HG03521 (cell line): ENCODE measurements at regions not wholly inside any gene's neighbourhood (a gene's known extent, or its start where the extent isn't known, plus 50 kb on each side); places are given as distances from the start of the nearest gene placed in this dataset.
"Not testable (repeated sequence)": the region's sequence is repeated elsewhere in the genome, so short reads cannot be mapped to it uniquely, and the experiment has no call there.

ENCODE experiments used
- ATAC-seq: cut with Tn5 transposase; IDR thresholded peaks from one replicate; pipeline ENCODE4 v1.9.1; 2021; ENCODE audit warnings: mild to moderate bottlenecking, moderate library complexity; ENCODE audit not compliant: unreplicated experiment

- no peak for ATAC-seq
Measured at GRCh38 chr14:87030197-87030596, 962.8 kb downstream of the GALC start.

- not testable (repeated sequence) for ATAC-seq
Measured at GRCh38 chr14:87020106-87020505, 972.9 kb downstream of the GALC start.

GRCh38 chr14:87018294-87018693 is 974.7 kb downstream of the GALC start:
- ATAC-seq: no peak

DNA sequence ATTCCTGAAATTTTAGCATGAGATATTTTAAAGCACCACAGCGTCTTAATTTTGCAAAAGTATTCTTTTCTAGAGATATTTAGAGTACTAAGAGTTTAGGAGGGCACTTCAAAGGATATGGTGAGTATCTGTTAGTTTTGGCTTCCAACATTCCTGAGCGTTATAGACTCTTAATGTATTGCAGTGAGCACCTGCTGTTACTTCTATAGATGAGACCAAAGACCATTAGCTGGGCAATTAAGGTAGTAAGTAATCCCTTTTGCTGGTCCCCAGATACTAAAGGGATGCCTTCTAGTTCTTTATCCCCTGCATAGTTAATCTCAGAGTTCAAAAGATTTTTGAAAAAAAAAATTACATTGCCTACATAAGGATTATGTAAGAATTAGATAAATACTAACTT is 975.6 kb downstream of the GALC start:
- ATAC-seq: no peak

DNA sequence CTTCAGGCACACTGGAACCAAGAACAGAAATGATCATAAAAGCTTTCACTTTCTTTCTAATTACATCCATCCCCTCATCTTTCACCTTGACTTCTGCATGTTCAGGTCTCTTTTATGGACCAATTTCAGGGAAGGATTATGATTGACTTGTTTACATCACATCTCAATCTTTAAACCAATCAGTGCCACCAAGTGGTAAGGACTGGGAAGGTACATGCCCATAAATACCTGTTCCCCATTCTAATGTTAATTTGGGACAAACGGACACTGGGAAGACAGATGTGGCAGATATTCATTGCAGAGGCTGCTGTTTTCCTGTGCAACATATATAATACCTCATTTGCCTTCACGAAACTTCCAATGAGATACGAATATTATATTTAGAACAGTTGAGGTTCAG is 978.1 kb downstream of the GALC start:
- no peak for ATAC-seq

- ATAC-seq: no peak
Measured at GRCh38 chr14:87013583-87013982, 979.4 kb downstream of the GALC start.

DNA sequence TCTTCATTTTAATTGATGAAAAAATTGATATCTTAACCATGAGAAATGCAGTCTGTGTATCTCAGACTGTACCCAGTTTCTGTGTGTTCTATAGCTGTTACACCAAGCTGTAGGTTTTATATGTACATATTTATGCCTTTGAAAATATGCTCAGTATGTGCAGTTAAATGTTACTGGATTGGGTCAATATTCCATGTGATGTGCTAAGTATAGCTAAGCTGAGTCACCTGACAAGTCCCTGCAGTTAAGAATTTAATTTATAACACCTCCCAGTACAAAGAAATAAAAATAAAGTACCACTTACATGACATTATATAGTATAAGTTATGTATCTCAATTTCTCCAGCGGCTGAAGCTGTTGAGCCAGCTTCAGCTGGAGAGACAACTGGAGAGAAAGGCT is 984.0 kb downstream of the GALC start:
- ATAC-seq: no peak

DNA sequence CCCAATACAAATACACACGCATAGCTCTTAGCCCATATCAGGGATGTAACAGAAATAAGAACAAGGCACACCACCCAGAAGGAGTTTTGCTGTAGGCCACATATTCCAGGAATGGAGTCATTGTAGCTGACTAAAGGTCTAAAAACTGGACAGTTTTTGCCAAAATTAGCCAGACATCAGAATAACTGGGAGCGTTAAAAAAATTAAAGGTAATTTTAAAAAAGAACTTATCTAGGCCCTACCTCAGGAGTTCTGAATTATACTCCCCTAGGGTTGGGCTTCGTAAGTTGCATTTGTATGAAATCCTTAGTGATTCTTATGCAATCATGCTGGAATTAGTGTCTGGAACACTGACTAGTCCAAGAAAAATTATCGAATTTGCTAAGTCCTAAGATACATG is 987.7 kb downstream of the GALC start:
- ATAC-seq: no peak

GRCh38 chr14:87002776-87003175 is 990.2 kb downstream of the GALC start:
- ATAC-seq: no peak

DNA sequence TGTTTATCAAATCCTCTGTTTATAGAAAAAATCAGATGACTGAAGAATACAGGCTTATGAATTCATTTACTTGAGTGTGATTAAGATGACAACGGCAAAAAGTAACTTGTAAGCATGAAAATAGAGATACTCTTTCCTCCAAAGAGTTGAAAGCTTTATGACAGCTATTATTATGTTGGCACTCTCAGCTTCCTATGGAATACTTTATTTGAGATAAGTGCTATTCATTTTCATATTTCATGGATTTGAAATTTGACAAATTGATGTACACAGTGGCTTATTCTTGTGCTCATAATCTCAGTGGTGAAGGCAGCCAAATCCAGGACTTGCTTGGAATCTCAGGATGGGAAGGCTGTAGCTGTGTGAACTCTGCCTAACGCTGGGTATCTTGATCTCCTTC is 991.6 kb downstream of the GALC start:
- no peak for ATAC-seq

GRCh38 chr14:87000081-87000480 is 992.9 kb downstream of the GALC start:
- ATAC-seq: no peak

GRCh38 chr14:86999036-86999435 is 993.9 kb downstream of the GALC start:
- no peak for ATAC-seq

- ATAC-seq: no peak
Measured at GRCh38 chr14:86997271-86997670, 995.7 kb downstream of the GALC start.

DNA sequence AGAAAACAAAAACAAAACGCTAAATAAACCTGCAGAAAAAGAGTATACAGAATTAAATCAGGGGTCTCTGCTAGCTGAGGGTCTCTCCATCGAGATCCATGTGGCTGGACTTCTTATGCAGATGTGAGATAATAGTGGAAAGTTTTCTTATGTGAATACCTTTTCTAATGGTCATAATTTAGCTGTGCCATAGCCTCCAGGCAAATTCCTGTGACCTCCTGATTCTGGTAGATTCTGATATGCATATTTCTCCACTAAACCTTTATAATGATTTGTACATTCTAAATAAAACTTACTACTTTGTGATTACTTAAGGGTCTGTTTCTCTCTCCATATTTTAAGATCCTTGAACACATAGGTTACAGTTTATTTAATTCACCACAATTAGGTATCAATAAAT is 1002.6 kb downstream of the GALC start:
- ATAC-seq: no peak

DNA sequence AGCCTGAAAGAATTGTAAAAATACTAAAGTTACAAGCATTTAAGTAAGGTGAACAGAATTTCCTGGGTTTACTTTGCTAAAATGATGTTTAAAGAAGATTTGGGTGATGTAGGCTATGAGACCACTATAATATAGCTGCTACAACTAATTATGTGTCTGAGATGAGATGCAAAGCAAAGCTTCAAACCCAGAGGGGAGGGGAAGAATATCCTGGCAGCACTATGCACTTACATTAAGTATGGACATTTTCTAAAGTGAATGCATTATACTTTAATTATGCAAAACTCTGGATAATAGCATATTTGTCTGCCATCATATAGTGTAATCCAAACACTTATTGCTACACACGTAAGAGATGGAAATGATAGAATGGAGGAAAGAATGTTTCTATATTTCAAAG is 1003.7 kb downstream of the GALC start:
- ATAC-seq: no peak

DNA sequence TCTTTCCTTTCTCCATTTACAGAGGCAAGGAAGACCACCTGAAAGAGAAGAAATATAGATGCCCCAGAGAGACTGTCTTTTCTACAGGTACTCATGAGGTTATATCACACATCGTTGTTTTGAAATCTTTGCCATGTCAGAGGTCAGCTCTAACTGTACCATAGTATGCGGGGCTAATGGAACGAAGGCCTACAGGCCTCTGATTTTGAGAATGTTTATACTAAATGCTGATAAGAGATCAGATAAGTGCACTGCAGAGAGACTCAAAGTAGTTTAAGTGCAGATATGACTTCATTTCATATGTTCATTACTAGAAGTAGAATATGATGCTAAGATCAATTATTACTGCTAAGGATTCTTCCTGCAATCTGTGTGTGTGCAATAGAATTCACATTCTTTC is 1005.0 kb downstream of the GALC start:
- ATAC-seq: no peak

DNA sequence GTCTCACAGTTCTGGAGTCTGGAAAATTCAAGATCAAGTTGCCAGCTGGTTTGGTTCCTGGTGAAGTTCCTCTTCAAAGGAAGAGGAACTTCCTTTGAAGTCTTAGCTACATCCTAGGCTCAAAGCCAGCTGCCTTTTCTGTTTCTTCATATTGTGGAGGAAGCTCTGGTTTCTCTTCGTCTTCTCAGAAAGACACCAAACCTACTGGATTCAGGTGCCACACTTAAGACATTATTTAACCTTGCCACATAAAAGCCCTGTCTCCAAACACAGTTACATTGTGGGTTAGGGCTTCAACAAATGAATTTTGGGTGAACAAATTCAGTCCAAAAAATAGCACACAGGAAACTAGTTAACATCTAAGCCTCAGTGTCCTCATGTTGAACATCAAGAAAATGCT is 1019.8 kb downstream of the GALC start:
- ATAC-seq: no peak

- ATAC-seq: no peak
Measured at GRCh38 chr14:86971292-86971691, 1021.7 kb downstream of the GALC start.

DNA sequence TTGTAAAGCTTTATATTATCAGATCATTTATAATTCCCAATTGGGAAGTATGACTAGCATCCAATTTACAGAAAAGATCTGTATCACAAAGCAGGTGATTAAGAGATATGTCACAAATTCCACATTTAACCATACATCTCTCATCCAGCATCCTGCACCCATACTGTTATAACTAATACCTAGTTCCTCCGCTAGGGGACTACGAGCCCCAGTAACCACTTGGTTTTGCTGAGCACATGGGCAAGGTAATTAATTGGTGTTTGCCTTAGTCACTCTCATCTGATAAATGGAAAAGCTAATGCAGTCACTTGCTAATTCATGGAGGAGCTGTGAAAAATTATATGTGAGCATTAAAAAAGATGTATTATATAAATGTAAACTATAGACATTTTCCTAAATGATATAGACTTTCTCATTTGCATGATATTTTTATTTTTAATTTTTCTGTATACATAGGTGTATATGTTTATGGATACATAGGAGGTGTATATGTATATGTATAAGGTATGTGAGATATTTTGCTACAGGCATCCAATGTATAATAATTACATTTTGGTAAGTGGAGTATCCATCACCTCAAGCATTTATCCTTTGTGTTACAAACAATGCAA is 1031.8 kb downstream of the GALC start:
- no peak for ATAC-seq

DNA sequence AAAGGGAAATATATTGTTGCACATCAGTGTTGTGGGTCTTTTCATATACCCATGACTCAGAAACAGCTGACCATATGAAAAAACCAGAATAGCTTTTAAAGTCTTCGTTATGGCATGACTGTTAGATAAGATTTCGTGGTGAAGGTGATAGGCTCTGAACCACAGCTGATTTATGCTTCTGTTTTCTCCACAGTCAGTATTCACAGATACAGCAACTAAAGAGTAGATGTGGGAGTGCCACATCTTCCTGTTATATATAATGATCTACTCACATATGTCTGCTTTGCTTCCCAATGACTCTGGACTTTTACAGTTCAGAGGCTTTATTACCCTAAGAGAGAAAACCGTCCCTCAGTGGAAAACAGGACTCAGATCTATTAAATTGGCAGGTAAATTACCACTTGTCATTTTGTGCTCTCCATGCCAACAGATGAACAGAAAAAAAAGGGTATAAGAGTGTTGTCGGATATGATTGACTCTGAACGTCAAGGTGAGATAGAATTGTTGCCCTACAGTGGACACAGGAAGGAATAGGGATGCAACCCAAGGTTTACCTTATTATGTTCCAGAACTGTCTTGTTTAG is 1037.1 kb downstream of the GALC start:
- no peak for ATAC-seq

DNA sequence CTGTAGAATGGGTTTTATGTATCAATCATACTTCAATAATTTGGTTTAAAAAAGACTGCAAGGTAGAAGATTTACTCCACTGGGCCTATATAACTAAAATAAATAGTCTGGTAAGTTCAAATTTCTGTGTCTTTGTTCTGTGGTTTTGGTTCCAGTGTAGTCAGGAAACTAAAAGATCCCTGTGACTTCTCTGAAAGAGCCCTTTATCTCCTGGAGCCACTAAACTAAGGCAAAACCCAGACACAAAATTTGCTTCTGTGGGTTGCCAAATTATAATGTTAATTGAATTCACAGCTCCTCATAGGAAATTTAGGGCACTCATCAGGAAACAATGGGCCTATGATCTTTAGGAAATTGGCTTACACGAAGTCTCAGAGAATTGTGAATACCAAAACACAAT is 1038.4 kb downstream of the GALC start:
- no peak for ATAC-seq

- no peak for ATAC-seq
Measured at GRCh38 chr14:86946446-86946845, 1046.5 kb downstream of the GALC start.

DNA sequence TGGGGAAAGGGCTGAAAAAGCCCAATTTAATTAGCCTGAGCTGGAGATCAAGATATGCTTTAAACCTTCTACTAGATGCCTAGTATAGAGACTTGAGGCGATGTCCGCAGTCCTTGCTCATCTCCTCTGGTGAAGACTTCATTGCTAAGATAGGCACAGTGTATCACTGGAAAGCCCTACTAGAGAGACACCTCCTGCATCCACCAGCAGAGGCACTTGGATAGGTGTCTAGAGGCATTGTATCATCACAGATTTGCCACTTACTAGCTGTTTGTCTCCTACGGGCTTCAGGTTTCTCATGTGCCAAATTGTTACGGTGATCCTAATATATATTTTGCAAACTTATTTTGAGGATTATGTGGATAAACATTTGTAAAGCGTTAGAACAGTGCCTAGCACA is 1048.5 kb downstream of the GALC start:
- ATAC-seq: no peak
